ENCODE measurements at regions not wholly inside any gene's neighbourhood (a gene's known extent, or its start where the extent isn't known, plus 50 kb on each side); places are given as distances from the start of the nearest gene placed in this dataset.

GRCh38 chr1:68950036-68950435 is 453.2 kb upstream of the DEPDC1 start:
- no peak for TF ChIP-seq CTCF (conservative IDR thresholded peaks at IDR 0.05; ENCODE audit: low read depth, low read length)
- H3K4me3 ChIP-seq (ENCODE audit: low read length): no peak overlapping the region
- no peak for DNase-seq (ENCODE audit: low read depth)

- DNase-seq (ENCODE audit: low read depth): no peak
- no peak for TF ChIP-seq CTCF (conservative IDR thresholded peaks at IDR 0.05; ENCODE audit: low read depth, low read length)
Measured at GRCh38 chr1:68953311-68953710, 456.4 kb upstream of the DEPDC1 start.

GRCh38 chr1:68954841-68955240 is 458.0 kb upstream of the DEPDC1 start:
- no peak for TF ChIP-seq CTCF (conservative IDR thresholded peaks at IDR 0.05; ENCODE audit: low read depth, low read length)
- DNase-seq (ENCODE audit: low read depth): no peak

More at GRCh38 chr1:68953311-68953710, 456.4 kb upstream of the DEPDC1 start:
- H3K4me3 ChIP-seq (ENCODE audit: low read length): no peak overlapping the region

GRCh38 chr1:68955424-68955823 is 458.5 kb upstream of the DEPDC1 start:
- no peak overlapping the region for H3K4me3 ChIP-seq (ENCODE audit: low read length)
- no peak for TF ChIP-seq CTCF (conservative IDR thresholded peaks at IDR 0.05; ENCODE audit: low read depth, low read length)
- no peak for DNase-seq (ENCODE audit: low read depth)

More at GRCh38 chr1:68954841-68955240, 458.0 kb upstream of the DEPDC1 start:
- no peak overlapping the region for H3K4me3 ChIP-seq (ENCODE audit: low read length)

GRCh38 chr1:68958958-68959357 is 462.1 kb upstream of the DEPDC1 start:
- DNase-seq (ENCODE audit: low read depth): no peak
- no peak overlapping the region for H3K4me3 ChIP-seq (ENCODE audit: low read length)
- TF ChIP-seq CTCF (conservative IDR thresholded peaks at IDR 0.05; ENCODE audit: low read depth, low read length): no peak

- H3K4me3 ChIP-seq (ENCODE audit: low read length): no peak overlapping the region
- DNase-seq (ENCODE audit: low read depth): no peak
- no peak for TF ChIP-seq CTCF (conservative IDR thresholded peaks at IDR 0.05; ENCODE audit: low read depth, low read length)
Measured at GRCh38 chr1:68959461-68960030, 462.7 kb upstream of the DEPDC1 start.

GRCh38 chr1:68961143-68961542 is 464.3 kb upstream of the DEPDC1 start:
- no peak for DNase-seq (ENCODE audit: low read depth)
- no peak for TF ChIP-seq CTCF (conservative IDR thresholded peaks at IDR 0.05; ENCODE audit: low read depth, low read length)

More at GRCh38 chr1:68961143-68961542, 464.3 kb upstream of the DEPDC1 start:
- H3K4me3 ChIP-seq (ENCODE audit: low read length): no peak overlapping the region

Measured in retinal pigment epithelial cell (primary cell).